ENCODE measurements at regions not wholly inside any gene's neighbourhood (a gene's known extent, or its start where the extent isn't known, plus 50 kb on each side); places are given as distances from the start of the nearest gene placed in this dataset.
"Not testable (repeated sequence)": the region's sequence is repeated elsewhere in the genome, so short reads cannot be mapped to it uniquely, and the experiment has no call there.

DNA sequence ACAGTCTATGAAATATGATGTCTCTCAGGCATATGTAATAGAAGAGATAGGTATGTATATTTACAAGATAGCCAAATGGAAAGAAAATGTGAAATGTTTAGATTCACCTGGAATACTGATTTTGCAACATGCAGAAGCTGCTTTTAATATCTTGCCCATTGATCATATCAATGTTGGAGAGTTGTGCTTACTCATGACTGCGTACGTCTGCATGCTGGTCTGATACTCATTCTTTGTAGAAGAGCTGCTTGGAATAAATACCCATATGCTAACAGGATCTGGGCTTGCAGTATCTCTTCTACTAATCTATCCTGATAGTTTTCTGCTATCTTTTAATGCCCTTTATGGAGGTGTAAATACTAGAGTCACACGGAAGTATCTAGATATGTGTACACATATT lies 120.6 kb upstream of the FOXP2 start:
- no peak for DNase-seq (ENCODE audit: low read depth, low spot score)
- H3K27ac ChIP-seq, result no peak overlapping the region

DNA sequence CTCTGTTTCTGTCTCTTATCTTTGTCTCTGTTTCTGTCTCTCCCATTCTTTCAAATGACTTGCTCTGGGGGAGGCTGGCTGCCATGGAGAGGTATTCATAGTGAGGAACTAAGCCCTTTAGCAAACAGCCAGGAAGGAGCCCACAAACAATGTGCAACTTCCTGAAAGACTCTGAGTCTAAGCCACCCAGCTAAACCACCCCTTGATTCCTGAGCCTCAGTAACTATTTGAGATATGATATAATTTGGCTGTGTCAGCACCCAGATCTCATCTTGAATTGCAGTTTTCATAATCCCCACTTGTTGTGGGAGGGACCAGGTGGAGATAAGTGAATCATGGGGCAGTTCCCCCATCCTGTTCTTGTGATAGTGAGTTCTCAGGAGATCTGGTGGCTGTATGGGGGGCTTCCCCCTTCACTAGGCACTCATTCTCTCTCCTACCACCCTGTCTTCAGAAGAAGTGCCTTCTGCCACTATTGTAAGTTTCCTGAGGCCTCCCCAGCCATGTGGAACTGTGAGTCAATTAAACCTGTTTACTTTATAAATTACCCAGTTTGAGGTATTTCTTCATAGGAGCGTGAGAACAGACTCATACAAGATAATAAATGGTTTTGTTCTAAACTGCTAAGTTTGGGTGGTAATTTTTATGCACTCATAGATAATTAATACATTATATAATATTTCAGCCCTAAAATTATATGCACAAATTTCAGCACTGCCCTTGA lies 121.2 kb upstream of the FOXP2 start:
- no peak for DNase-seq (ENCODE audit: low read depth, low spot score)

DNA sequence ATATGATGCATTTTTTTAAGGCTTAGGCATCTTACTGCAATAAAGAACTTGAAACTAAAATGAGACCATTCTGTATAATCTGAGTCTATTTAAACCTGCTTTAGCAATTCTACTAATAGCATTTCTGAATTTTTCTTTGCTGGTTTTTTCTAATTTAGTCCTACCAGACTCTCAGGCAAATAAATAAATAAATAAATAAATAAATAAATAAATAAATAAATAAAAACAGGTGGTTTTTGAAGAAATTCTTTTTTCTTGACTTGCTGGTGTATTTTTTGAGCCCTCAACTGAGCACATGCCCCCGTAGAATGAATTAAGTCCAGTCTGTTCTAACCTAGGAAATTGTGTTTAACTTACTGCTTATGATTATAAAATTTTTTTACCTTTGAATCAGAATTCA lies 134.7 kb upstream of the FOXP2 start:
- H3K27ac ChIP-seq, result no peak overlapping the region
- DNase-seq (ENCODE audit: low read depth, low spot score), result no peak

More for the DNA sequence above, 121.2 kb upstream of the FOXP2 start:
- H3K27ac ChIP-seq, result no peak overlapping the region

DNA sequence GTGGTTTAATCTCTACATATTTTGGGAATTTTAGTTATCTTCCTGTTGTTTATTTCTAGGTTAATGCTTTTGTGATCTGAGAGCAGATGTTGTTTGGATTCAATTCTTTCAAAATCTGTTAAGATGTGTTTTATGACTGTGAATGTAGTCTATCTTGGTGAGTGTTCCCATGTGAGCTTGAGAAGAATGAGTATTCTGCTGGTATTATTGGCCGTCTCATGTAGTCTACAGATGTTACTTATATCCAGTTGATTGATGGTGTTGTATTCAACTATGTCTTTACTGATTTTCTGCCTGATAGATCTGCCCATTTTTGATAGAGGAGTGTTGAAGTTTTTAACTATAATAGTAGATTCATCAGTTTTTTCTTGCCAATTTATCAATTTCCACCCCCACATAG lies 141.4 kb upstream of the FOXP2 start:
- H3K27ac ChIP-seq, result no peak overlapping the region
- DNase-seq (ENCODE audit: low read depth, low spot score), result no peak

DNA sequence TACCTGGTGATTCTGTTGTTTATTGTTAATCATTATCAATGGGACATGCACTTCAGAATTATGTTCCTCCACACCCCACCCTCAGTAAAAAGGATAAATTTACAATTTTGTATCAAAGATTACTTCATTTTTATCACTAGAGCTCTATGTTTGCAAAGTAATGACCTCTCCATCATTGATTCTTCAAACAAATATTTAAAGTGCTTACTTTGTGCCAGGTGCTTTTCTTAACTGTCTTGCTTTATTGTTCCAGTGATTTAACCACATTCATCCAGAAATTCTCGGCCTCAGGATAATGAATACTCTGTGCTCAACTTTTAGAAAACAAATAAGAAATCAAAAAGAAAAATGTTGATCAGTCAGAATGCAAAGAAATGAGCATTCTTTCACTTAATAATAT lies 144.9 kb upstream of the FOXP2 start:
- DNase-seq (ENCODE audit: low read depth, low spot score), result no peak

DNA sequence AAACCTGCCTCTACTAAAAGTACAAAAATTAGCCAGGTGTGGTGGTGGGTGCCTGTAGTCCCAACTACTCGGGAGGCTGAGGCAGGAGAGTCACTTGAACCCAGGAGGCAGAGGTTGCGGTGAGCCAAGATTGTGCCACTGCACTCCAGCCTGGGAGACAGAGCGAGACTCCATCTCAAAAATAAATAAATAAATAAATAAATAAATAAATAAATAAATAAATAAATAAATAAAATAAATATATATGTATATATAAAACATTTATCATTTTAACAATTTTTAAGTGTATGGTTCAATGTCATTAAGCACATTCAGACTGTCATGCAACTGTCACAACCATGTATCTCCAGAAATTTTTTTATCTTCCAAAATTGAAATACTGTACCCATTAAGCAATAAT lies 147.1 kb upstream of the FOXP2 start:
- not testable (repeated sequence) for H3K27ac ChIP-seq; DNase-seq (ENCODE audit: low read depth, low spot score)

More for the DNA sequence above, 144.9 kb upstream of the FOXP2 start:
- H3K27ac ChIP-seq, result no peak overlapping the region

DNA sequence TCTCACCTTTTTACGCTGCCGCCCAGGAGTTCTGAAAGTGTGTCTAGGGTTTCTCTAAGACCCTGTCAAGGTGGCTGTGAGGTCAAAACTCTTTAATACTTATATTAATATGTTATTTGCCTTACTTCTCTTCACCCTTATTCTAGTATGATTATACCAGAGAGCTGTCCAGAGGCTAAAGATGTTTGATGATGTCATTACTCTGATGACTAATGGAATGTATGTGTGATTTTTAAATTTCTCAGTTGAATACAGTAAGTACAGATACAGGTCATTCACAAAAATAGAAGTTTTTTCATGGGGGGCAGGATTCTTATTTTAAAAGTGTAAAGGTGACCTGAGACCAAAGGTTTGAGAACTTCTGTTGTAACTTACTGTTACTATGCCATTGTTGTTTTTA lies 150.6 kb upstream of the FOXP2 start:
- DNase-seq (ENCODE audit: low read depth, low spot score), result no peak
- H3K27ac ChIP-seq, result no peak overlapping the region

DNA sequence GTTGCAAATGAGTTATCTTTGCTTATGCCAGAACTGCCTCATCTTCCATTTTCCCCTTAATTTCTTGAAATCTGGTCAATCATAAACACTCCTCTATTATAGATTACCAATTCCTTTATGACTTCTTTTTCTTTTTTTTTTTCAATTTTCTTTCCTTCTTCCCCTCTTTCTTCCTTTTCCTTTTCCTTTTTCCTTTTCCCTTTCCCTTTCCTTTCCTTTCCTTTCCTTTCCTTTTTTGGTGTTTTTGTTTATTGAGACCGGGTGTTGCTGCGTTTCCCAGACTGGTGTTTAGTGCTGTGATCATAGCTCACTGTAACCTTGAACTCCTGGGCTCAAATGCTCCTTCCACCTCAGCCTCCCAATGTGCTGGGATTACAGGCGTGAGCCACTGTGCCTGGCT lies 151.4 kb upstream of the FOXP2 start:
- H3K27ac ChIP-seq, result no peak overlapping the region
- no peak for DNase-seq (ENCODE audit: low read depth, low spot score)

DNA sequence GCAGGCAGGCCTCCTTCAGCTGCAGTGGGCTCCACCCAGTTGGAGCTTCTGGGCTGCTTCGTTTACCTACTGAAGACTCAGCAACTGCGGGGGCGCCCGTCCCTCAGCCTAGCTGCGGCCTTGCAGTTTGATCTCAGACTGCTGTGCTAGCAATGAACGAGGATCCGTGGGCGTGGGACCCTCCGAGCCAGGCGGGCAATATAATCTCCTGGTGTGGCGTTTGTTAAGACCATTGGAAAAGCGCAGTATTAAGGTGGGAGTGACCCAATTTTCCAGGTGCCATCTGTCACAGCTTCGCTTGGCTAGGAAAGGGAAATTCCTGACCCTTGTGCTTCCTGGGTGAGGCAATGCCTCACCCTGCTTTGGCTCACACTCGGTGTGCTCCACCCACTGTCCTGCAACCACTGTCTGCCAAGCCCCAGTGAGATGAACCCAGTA lies 159.2 kb upstream of the FOXP2 start:
- no peak for DNase-seq (ENCODE audit: low read depth, low spot score)
- H3K27ac ChIP-seq, result no peak overlapping the region

DNA sequence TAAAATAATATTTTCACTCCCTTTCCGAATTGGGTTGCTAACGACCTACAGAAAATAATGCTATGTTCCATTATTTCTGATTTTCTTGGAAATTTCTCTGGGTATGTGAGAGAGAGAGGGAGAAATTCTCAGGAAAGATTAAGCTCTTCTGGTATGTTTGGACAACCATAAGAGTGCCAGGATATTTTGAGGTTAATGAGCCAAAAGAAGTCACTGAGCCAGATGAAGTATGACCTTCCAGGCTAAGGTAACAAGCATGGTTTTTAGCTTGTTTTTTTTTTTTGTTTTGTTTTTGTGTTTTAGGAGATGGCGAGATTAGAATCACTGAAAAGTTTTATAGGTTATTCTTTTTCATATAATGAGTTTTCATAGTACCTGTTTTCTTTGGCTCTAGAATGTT lies 171.0 kb upstream of the FOXP2 start:
- H3K27ac ChIP-seq, result no peak overlapping the region
- DNase-seq (ENCODE audit: low read depth, low spot score), result no peak

DNA sequence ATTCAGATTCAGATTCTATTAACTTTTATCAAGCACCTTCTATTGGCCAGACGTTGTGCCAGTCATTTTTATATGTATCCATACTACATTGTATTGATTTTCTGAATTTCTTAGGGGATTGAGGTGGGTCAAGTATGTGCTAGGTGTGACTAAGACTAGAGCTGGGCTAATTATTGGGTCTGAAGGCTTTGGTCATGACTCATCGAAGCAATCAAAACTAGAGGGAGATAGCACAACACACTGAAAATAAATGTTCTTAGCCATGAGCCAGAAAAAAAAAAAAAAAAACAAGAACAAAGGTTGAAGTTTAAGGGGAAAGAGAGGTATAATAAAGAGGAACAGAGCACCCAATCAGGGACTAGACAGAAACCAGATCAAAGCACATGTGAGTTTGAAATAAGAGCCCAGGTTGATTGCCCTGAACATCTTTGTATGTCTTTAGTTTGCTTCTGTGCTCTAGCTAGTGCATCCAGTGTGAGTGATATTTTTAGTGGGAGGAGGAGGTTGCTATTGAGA lies 171.6 kb upstream of the FOXP2 start:
- H3K27ac ChIP-seq, result no peak overlapping the region
- DNase-seq (ENCODE audit: low read depth, low spot score), result no peak

DNA sequence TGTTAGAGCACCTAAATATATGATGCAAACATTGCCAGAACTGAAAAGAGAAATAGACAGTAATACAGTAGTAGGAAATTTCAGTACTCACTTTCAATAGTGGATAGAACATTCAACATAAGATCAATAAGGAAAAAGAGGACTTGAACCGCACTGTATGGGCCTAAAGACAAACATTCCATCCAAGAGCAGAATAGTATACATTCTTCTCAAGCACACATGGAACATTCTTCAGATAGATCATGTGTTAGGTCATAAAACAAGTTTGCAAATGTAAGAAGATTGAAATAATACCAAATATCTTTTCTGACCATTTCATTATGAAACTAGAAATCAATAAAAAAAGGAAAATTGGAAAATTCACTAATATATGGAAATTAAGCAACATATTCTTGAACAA lies 185.4 kb upstream of the FOXP2 start:
- H3K27ac ChIP-seq, result no peak overlapping the region

DNA sequence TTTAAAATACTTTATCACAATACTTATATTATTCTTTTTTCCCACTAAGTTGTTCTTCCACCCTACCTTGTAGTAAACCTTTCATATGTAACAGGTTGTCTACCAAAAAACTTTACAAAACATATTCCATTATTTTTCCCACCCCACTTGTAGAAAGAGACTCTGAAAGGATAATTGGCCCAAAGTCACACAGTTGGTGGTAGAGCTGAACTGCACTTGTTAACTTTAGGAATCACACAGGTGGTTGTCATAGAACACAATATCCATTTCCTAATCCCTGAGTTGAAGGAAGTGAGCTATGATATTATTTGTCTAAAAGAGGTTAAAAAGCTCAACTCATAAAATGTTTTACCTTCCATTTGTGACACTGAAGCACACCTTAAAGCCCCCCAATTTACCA lies 188.8 kb upstream of the FOXP2 start:
- H3K27ac ChIP-seq, result no peak overlapping the region
- DNase-seq (ENCODE audit: low read depth, low spot score), result no peak

More for the DNA sequence above, 185.4 kb upstream of the FOXP2 start:
- no peak for DNase-seq (ENCODE audit: low read depth, low spot score)

DNA sequence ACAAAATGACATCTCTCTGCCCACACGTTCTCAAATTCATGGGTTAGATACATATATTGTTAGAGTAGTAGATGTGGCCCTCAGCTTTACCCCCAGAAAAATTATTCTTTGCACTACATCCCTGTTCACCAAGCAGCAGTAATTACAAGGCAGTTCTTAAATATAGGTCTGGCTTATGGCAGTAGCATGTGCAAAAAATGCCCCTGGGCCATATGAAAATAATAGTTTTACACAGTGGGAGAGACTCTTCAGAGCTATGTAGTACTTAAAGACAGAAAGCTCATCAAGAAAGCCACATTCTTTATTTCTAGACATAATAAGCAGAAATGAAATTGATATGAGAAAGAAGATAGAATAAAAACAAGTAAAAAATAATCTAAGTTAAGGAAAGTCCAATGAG lies 196.3 kb upstream of the FOXP2 start:
- no peak overlapping the region for H3K27ac ChIP-seq
- no peak for DNase-seq (ENCODE audit: low read depth, low spot score)

DNA sequence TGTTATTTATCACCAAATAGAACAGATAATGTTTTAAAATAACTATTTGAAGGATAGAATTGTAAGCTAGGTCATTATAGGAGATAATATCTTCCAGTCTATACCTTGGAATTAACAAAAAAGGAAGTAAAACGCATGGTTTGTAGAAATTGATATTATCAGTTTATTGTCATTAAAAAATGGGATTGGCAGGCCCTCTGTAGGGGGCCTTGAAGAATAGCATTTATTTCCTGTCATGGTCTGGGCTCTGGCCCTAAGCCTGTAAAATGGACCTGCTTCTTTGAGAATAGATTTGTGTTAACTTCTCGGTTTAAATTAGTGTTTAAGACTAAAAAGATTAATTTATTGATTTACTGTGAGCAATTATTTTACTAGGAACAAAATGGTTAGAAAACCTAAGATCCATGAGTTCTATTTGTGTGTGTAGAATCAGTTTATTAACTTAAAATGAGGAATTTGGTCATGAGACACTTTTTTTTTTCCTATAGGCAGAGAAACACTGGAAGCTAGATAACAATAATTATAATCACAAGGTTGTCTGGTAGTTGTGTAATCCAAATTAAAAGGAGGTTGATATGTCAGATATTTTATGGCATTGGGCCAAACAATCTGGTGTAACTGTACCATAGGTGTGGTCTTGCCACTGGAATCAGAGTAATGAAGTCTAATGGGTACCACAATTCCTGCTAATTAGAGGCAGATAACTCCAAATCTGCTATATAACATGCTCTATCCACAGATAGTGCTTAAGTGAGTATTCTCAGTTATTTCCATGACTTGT lies 197.4 kb upstream of the FOXP2 start:
- no peak for DNase-seq (ENCODE audit: low read depth, low spot score)
- H3K27ac ChIP-seq, result no peak overlapping the region

DNA sequence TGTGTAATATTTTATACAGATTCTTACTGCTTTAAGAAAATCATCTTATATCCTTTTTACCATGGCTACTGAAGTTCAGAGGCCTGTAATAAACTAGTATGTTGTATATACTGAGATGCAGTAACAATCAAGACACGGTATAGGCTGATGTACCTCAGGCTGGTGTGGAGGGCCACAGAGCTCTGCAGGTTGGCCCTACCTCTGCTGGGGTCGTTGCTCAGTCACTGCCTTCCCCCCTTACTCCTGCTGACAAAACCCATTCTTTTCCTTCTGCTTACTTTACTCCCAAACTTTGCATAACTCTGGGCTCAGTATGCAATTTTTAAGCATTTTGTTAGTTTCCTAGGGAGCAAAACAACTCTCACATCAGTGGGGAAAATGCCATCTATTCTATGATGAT lies 200.1 kb upstream of the FOXP2 start:
- DNase-seq (ENCODE audit: low read depth, low spot score), result no peak
- H3K27ac ChIP-seq, result no peak overlapping the region

DNA sequence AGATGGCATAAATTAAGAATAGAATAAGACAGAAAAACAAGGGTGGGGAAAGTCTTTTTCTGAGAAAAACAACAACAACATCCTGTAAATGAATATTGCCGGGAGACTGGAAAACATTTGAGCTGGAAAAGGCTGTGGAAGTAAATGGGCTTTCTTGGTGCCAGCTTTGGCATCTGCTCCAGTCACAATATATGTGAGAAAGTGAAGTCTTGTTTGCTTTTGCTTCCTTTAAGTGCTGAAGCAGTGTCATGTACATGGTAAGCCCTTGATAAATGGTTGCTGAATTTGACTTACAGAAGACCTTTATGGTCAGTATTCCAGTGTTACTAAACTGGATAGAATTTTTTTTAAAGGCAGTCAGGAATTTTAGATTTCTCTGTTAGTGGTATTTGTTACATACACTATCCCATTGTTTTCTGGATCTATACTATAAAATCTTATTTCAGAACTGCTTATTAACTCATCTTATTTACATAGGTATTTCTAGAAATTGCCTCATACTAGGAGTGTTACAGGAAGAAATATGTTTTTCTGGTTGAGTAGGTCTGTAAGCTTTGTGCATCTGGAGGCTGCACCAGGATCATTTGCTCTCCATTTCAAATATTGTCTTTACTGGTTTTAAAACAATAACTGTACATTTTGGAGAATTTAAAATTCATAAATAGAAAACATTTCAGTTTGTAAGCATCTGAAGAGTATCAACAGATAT lies 201.7 kb upstream of the FOXP2 start:
- DNase-seq (ENCODE audit: low read depth, low spot score), result no peak
- H3K27ac ChIP-seq, result no peak overlapping the region

DNA sequence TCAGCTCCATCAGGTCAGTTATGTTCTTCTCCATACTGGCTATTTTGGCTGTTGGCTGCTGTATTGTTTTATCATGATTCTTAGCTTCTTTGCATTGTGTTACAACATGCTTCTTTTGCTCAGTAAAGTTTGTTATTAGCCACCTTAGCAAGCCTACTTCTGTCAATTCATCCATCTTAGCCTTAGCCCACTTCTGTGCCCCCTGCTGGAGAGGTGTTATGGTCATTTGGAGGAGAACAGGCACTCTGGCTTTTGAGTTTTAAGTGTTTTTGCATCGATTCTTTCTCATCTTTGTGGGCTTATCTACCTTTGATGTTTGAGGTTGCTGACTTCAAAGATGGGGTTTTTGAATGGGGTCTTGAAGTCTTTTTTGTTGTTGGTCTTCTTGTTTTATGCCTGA lies 204.6 kb upstream of the FOXP2 start:
- H3K27ac ChIP-seq, result no peak overlapping the region
- DNase-seq (ENCODE audit: low read depth, low spot score), result no peak

DNA sequence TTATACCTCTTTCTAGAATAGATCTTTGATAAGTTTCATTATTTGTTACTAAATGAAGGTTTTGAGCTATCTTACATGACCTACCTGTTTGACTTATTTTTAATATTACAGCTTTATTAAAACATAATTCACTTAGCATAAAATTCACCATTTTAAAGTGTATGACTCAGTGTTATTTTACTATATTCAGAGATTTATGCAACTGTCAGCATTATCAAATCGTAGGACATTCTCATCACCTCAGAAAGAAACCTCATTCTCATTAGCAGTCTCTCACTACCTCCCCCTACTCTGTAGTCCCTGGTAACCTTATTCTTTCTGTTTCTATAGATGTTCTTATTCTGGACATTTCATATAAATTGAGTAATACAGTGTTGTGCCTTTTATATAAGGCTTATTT lies 207.9 kb upstream of the FOXP2 start:
- no peak overlapping the region for H3K27ac ChIP-seq
- no peak for DNase-seq (ENCODE audit: low read depth, low spot score)

DNA sequence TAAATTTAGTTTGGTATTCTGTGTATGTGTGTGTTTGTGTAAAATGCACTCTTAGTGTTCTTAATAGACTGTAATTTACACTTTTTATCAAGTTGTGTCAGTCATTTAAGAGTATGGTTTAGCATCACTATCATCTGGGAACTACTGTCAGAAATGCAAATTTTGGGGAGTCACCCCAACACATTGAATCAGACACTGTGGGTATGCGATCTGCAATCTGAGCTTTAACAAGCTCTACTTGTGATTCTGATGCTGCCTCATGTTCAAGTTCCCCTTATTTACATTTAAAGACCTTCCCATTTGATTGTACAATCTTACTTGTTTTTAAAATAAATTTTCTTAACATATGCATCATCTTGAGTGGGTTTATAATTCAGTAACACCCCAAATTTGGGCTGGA lies 218.1 kb upstream of the FOXP2 start:
- no peak for DNase-seq (ENCODE audit: low read depth, low spot score)
- H3K27ac ChIP-seq, result no peak overlapping the region

DNA sequence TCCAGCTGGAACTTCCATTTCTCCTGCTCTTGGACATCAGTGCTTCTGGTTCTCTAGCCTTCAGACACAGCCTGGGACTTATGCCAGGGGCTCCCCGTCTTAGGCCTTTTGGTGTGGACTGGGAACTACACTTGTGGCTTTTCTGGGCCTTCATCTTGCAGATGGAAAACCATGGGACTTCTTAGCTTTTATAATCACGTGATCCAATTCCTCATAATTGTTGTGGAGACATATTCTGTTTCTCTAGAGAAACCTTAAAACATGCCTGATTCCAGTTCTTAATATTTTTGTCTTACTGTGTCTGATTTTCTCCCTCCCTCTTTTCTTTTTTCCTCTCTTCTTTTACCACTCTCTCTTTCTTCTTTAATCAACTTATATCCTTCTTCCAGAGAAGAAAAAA lies 224.2 kb upstream of the FOXP2 start:
- no peak for DNase-seq (ENCODE audit: low read depth, low spot score)

More for the DNA sequence above, 224.2 kb upstream of the FOXP2 start:
- H3K27ac ChIP-seq, result no peak overlapping the region

Measured in epithelial cell of prostate (primary cell).